K562 (cell line): ENCODE measurements at regions not wholly inside any gene's neighbourhood (a gene's known extent, or its start where the extent isn't known, plus 50 kb on each side); places are given as distances from the start of the nearest gene placed in this dataset.

ENCODE experiments used
- ATAC-seq: fragments of 200-7000 bp; cut with Tn5 transposase; 3 replicates; pipeline ENCODE4 v1.9.1; 2020; ENCODE audit warnings: moderate library complexity
- BruUV-seq: library from RNA; stranded (reverse); fragments of 400-500 nt; replicated peaks from 2 replicates; lab custom pipeline; 2021; lab: Mats Ljungman, UMichigan
- CTCF ChIA-PET: fragments of 300-600 bp; formaldehyde crosslinking; extraction: SDS; loops from one replicate; lab custom pipeline; 2021; ENCODE audit warnings: low intra/inter-chr PET ratio; lab: Yijun Ruan, JAX
- POLR2A ChIA-PET: fragments of 300-600, 350-650 bp; sonication (Branson Sonifier 250); formaldehyde crosslinking; extraction: SDS; loops from one replicate; lab custom pipeline; 2021; ENCODE audit warnings: antibody characterized with exemption, inconsistent platforms; lab: Yijun Ruan, JAX
- DNase-seq, 4 experiments: peaks; one replicate each; pipeline versions ENCODE4 v3.0.0 to v3.0.0-alpha.2; 2011 to 2018; ENCODE audit warnings: low spot score in 3 of 4, mixed read lengths in 3 of 4; ENCODE audit errors: extremely low read depth in 1 of 4
- FAIRE-seq: peaks from 2 replicates; lab custom pipeline; 2011; peaks lifted over from hg19 to GRCh38; lab: Jason Lieb, UNC
- H2AFZ ChIP-seq: 2 replicates; pipeline ENCODE4 v1.6.0; 2011; ENCODE audit warnings: low read depth, low read length, control low read depth, inconsistent platforms
- H3K27ac ChIP-seq: fragments of 200-600 bp; 3 replicates; pipeline ENCODE4 v1.8.0; 2011; ENCODE audit warnings: low read depth, mild to moderate bottlenecking, control low read depth, inconsistent platforms, low read length, moderate library complexity, mixed read lengths; ENCODE audit errors: extremely low read depth
- H3K27me3 ChIP-seq, 2 experiments: fragments of 300-600 bp in 1 of 2; 2 replicates in 1 of 2; 3 replicates in 1 of 2; pipeline versions ENCODE4 v1.6.0 to v1.8.0; 2011; ENCODE audit warnings: inconsistent platforms in 2 of 2, low read length in 2 of 2, mild to moderate bottlenecking in 1 of 2, mixed read lengths in 1 of 2, moderate library complexity in 1 of 2; ENCODE audit not compliant: control insufficient read depth in 2 of 2, insufficient read depth in 2 of 2
- H3K36me3 ChIP-seq: fragments of 300-600 bp; 3 replicates; pipeline ENCODE4 v1.8.0; 2011; ENCODE audit warnings: mild to moderate bottlenecking, low read length, inconsistent platforms; ENCODE audit not compliant: control insufficient read depth, insufficient read depth
- H3K4me1 ChIP-seq, 2 experiments: fragments of 200-600 bp in 1 of 2; replicated peaks in 1 of 2; 2 replicates in 1 of 2; 3 replicates in 1 of 2; pipeline versions ENCODE4 v1.5.1 to v1.8.0; 2011; ENCODE audit warnings: inconsistent platforms in 2 of 2, low read length in 2 of 2, mild to moderate bottlenecking in 1 of 2, mixed read lengths in 1 of 2, moderate library complexity in 1 of 2; ENCODE audit not compliant: control insufficient read depth in 2 of 2, insufficient read depth in 2 of 2
- H3K4me2 ChIP-seq: 2 replicates; pipeline ENCODE4 v1.6.1; 2011; ENCODE audit warnings: low read length, control low read depth, inconsistent platforms, mixed read lengths; ENCODE audit not compliant: insufficient read depth
- H3K4me3 ChIP-seq: fragments of 200-600 bp; sonication (generic), shearing (Covaris generic); 2 replicates; pipeline ENCODE4 v1.5.1; 2016; ENCODE audit warnings: control low read depth, inconsistent platforms
- H3K79me2 ChIP-seq: fragments of 200-600 bp; 3 replicates; pipeline ENCODE4 v1.8.0; 2011; ENCODE audit warnings: low read length, inconsistent platforms; ENCODE audit not compliant: control insufficient read depth, insufficient read depth
- H3K9ac ChIP-seq, 2 experiments: 2 replicates each; pipeline versions ENCODE4 v1.6.0 to v1.6.1; 2011; ENCODE audit warnings: low read depth in 2 of 2, low read length in 2 of 2, control low read depth in 1 of 2, inconsistent platforms in 1 of 2, mild to moderate bottlenecking in 1 of 2, mixed read lengths in 1 of 2; ENCODE audit not compliant: insufficient read depth in 1 of 2
- H3K9me1 ChIP-seq: one replicate; pipeline ENCODE4 v1.6.0; 2011; ENCODE audit warnings: inconsistent platforms, mild to moderate bottlenecking, low read length, moderate library complexity; ENCODE audit not compliant: control insufficient read depth, insufficient read depth
- H3K9me3 ChIP-seq: replicated peaks from 2 replicates; pipeline ENCODE4 v1.5.1; 2011; ENCODE audit warnings: low read depth, low read length, inconsistent platforms; ENCODE audit not compliant: control insufficient read depth, insufficient read depth
- H4K20me1 ChIP-seq: replicated peaks from 2 replicates; pipeline ENCODE4 v1.6.1; 2011; ENCODE audit warnings: low read length, inconsistent platforms, mixed read lengths; ENCODE audit not compliant: control insufficient read depth, insufficient read depth
- CREB3L1 ChIP-seq: fragments of 450-650 bp; IDR thresholded peaks from 2 replicates; pipeline ENCODE4 v1.6.1; 2014; ENCODE audit warnings: low read depth, mild to moderate bottlenecking, moderate library complexity, borderline replicate concordance
- GTF2A2 ChIP-seq: IDR thresholded peaks from 2 replicates; pipeline ENCODE4 v1.6.1; 2016; ENCODE audit warnings: mild to moderate bottlenecking, missing genetic modification characterization, missing compliant biosample characterization
- WGBS: fragments of 100-300 bp; shearing (Covaris generic); methylation state at CpG from one replicate; pipeline ENCODE4 v1.1.6; 2016; ENCODE audit warnings: low coverage, mixed read lengths; ENCODE audit not compliant: insufficient coverage; ENCODE audit errors: missing lambda C conversion rate; 5-methylcytosine and 5-hydroxymethylcytosine counted together
- in situ Hi-C: fragments of 300-500 bp; cut with MboI; formaldehyde crosslinking; loops from 4 replicates; pipeline ENCODE4 v1.15.0; 2018; ENCODE audit warnings: inconsistent platforms, mixed read lengths
- intact Hi-C: fragments of 100-400 bp; cut with micrococcal nuclease; formaldehyde crosslinking; loops from 2 replicates; pipeline ENCODE4 v1.14.2; 2022

- CTCF ChIA-PET = no interaction called here
These were observed 94.0 kb upstream of the RMST start for GRCh38 chr12:97368462-97369163.

More at GRCh38 chr12:97368462-97369163, 94.0 kb upstream of the RMST start:
- H2AFZ ChIP-seq = no peak overlapping the region
- H4K20me1 ChIP-seq = no peaks in the 10 kb centered on the region
- TF ChIP-seq CREB3L1 = no peak
- TF ChIP-seq GTF2A2 (tag) = no peak
- intact Hi-C loops (no loop called here), in situ Hi-C loops (no loop called here)
- 0% methylated on average over 7 of the region's 7 CpGs for WGBS
- DNase-seq = no peak
- H3K4me3 ChIP-seq = no peak overlapping the region
- H3K9ac ChIP-seq = no peak overlapping the region
- ATAC-seq = no peak
- no peak overlapping the region for H3K4me2 ChIP-seq
- no peaks in the 10 kb centered on the region for H3K79me2 ChIP-seq
- no peaks in the 10 kb centered on the region for H3K4me1 ChIP-seq
- no peak overlapping the region for H3K27ac ChIP-seq
- H3K36me3 ChIP-seq = no peaks in the 10 kb centered on the region
- FAIRE-seq = no peak
- POLR2A ChIA-PET = no interaction called here
- H3K9me3 ChIP-seq = no peaks in the 10 kb centered on the region
- no peaks in the 10 kb centered on the region for H3K9me1 ChIP-seq
- no peaks in the 10 kb centered on the region for H3K27me3 ChIP-seq
- BruUV-seq = no TSS peak
